ENCODE measurements at regions not wholly inside any gene's neighbourhood (a gene's known extent, or its start where the extent isn't known, plus 50 kb on each side); places are given as distances from the start of the nearest gene placed in this dataset.
"Not testable (repeated sequence)": the region's sequence is repeated elsewhere in the genome, so short reads cannot be mapped to it uniquely, and the experiment has no call there.

- FAIRE-seq, result not testable (repeated sequence)
Observed at GRCh38 chr1:53399370-53400133, 59.6 kb upstream of the DMRTB1 start.

- FAIRE-seq, result no peak
Observed at GRCh38 chr1:53400761-53401674, 58.2 kb upstream of the DMRTB1 start.

DNA sequence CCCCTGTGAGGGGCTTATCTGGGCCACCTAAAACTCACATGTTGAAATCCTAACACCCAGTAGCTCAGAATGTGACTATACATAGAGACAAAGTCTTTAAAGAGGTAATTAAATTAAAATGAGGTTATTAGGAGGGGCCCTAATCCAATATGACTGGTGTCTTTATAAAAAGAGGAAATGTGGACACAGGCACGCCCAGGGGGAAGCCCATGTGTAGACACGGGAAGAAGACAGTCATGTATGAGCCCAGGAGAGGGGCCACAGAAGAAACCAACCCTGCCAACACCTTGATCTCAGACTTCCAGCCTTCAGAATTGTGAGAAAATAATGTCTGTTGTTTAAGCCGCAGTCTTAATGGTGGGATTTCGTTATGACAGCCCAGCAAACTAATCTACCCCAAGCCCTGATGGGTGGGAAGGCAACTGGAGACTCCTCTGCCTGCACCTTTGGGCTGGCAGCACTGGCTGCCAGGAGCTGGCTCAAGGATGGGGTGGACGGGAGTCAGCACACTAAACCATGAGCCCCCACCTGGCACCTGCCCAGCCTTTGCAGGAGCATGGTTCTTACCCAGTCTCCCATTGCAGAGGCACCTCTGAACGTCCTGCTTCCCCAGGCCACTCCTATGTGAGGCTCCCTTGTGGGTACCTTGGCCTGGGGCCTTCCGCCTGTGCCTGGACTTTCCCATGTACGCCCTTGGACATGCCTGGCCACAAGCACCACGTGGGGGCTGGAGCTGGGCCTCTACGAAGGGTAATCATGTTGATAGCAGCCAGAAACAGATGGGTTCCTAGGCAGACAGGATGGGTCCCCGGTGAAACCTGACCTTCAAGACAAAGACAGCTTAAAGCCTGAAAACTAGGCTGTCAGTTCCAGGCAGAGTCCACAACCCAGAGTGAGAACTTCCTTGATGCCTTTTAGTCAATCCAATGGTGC is 57.1 kb upstream of the DMRTB1 start:
- no peak for FAIRE-seq

DNA sequence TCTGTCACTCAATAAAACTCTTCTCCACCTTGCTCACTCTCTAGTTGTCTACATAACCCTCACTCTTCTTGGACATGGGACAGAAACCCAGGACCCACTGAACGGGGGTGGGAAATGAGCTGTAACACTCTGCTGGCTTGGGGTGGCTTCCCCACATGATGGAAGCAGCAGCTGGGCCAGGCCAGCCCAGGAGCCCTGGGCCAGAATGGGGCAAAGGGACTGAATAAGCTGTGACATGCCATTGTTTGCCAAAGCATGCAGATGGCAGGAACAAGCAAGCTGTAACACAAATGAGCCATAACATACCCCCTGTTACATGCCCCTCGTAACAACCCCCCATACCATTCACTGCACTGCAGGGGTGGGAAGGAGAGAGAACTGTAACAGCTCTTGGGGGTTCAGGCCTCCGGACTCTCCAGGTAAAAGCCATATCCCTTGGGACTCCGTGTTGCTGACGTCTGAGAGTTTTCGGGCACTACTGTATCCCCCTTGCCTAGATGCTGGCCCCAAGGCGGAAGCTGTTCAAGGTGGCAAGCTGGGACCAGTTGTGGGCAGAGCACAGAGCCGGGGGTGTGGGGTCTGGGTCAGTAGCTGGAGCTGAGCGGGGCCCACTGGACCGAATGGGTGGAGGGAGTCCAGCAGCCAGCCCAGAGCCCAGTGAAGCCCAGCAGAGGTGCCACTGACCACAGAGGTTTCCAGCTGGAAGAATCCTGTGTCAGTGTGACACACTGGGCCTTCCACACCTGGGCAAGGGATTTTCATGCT is 56.1 kb upstream of the DMRTB1 start:
- FAIRE-seq, result no peak

DNA sequence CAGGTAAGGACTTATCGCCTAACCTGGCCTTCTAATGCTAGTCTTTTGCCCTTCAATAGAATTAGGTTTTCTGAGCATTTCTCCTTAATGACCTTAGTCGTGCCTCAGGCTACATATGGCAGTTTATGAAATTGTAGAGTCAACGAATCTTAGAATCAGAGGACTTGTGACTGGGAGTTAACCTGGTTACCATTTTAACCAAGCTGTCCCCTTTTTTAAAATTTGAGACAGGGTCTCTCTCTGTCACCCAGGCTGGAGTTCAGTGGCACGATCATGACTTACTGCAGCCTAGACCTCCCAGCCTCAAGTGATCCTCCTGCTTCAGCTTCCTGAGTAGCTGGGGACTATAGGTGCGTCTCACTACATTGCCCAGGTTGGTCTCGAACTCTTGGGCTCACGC is 53.5 kb upstream of the DMRTB1 start:
- no peak for FAIRE-seq

DNA sequence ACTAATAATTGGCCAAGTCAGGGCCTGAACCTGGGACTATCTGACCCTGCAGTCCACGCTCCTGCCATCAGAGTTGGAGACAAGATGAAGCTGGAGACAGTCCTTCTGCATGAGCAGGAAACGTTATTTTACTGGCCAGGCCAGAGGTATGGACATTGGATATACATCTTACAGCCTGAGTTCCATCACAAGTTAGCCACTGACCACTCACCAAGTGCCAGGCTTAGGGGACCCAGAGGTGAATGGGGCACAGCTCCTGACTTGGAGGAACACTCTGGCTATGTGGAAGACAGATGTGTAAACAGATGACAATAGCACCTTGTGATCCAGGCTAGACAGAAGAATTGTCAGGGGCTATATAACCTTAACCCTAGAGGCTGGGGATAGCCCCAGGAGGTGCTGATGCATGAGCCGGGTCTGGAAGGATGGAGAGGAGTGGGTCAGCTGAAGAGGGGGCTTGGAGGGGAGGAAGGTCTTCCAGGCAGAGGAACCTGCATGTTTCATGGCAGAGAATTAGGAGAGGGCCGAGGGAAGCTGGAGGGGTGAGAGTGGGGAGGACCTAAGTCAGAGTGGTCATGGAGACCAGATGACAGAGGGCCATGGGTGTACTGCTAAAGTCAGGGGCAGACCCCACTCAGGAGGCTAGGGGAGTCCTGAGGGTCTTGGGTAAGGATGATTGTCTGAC is 52.5 kb upstream of the DMRTB1 start:
- no peak for FAIRE-seq

- FAIRE-seq, result no peak
Observed at GRCh38 chr1:53408013-53408754, 51.0 kb upstream of the DMRTB1 start.

DNA sequence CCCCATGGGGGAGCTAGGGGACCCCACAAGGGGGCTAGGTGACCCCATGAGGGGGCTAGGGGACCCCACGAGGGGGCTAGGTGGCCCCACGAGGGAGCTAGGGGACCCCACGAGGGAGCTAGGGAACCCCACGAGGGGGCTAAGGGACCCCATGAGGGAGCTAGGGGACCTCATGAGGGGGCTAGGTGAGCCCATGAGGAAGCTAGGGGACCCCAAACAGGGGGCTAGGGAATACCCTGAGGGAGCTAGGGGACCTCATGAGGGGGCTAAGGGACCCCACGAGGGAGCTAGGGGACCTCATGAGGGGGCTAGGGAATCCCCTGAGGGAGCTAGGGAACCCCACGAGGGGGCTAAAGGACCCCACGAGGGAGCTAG is 50.5 kb upstream of the DMRTB1 start:
- no peak for FAIRE-seq

- no peak for FAIRE-seq
Observed at GRCh38 chr1:53409233-53409632, 50.0 kb upstream of the DMRTB1 start.

Data from A204.1 (cell line).